ENCODE measurements at regions not wholly inside any gene's neighbourhood (a gene's known extent, or its start where the extent isn't known, plus 50 kb on each side); places are given as distances from the start of the nearest gene placed in this dataset.

DNA sequence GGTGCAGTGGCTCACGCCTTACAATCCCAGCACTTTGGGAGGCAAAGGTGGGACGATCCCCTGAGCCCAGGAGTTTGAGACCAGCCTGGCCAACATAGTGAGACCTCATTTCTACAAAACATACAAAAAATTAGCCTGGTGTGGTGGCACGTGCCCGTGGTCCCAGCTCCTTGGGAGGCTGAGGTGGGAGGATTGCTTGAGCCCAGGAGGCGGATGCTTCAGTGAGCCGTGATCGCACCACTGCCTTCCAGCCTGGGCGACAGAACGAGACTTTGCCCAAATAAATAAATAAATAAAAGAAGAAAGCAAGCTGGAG, 91.7 kb upstream of the SEC11C start (continued):
- TF ChIP-seq, protein P1, sequence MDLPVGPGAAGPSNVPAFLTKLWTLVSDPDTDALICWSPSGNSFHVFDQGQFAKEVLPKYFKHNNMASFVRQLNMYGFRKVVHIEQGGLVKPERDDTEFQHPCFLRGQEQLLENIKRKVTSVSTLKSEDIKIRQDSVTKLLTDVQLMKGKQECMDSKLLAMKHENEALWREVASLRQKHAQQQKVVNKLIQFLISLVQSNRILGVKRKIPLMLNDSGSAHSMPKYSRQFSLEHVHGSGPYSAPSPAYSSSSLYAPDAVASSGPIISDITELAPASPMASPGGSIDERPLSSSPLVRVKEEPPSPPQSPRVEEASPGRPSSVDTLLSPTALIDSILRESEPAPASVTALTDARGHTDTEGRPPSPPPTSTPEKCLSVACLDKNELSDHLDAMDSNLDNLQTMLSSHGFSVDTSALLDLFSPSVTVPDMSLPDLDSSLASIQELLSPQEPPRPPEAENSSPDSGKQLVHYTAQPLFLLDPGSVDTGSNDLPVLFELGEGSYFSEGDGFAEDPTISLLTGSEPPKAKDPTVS (IDR thresholded peaks at IDR 0.05; ENCODE audit: low read depth, low read length): no peak
- TF ChIP-seq TAF1 (IDR thresholded peaks at IDR 0.05; ENCODE audit: borderline replicate concordance, low read depth, low read length): no peak
- TF ChIP-seq SMARCA5 (IDR thresholded peaks at IDR 0.05): no peak
- TF ChIP-seq, protein P2, sequence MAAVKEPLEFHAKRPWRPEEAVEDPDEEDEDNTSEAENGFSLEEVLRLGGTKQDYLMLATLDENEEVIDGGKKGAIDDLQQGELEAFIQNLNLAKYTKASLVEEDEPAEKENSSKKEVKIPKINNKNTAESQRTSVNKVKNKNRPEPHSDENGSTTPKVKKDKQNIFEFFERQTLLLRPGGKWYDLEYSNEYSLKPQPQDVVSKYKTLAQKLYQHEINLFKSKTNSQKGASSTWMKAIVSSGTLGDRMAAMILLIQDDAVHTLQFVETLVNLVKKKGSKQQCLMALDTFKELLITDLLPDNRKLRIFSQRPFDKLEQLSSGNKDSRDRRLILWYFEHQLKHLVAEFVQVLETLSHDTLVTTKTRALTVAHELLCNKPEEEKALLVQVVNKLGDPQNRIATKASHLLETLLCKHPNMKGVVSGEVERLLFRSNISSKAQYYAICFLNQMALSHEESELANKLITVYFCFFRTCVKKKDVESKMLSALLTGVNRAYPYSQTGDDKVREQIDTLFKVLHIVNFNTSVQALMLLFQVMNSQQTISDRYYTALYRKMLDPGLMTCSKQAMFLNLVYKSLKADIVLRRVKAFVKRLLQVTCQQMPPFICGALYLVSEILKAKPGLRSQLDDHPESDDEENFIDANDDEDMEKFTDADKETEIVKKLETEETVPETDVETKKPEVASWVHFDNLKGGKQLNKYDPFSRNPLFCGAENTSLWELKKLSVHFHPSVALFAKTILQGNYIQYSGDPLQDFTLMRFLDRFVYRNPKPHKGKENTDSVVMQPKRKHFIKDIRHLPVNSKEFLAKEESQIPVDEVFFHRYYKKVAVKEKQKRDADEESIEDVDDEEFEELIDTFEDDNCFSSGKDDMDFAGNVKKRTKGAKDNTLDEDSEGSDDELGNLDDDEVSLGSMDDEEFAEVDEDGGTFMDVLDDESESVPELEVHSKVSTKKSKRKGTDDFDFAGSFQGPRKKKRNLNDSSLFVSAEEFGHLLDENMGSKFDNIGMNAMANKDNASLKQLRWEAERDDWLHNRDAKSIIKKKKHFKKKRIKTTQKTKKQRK (IDR thresholded peaks at IDR 0.05; ENCODE audit: low read depth, low read length): no peak
- no peak for TF ChIP-seq MEF2A (IDR thresholded peaks at IDR 0.05; ENCODE audit: insufficient read depth, low read depth, low read length)

DNA sequence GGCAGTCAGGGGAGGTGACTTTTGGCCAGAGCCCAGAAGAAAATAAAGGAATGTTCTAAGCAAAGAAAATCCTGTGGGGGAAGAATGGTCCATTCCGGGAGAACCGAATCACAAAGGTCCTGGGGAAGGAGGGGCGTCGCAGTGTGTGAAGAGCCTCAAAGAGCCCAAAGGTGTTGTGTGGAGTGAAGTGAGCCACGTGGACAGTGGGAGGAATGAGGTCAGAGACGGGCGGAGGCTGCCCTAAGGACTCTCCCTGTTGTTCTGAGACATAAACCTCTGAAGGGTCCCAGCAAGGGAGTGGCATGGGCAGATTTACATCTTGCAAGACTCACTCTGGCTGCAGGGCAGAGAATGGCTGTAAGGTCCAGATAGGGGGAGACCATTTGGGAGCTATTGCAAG, 91.3 kb upstream of the SEC11C start:
- Histone ChIP-seq H3K4me3 (no peak overlapping the region), H3K27ac (ENCODE audit: control insufficient read depth, insufficient read depth) (no peak overlapping the region), H3K79me2 (ENCODE audit: control insufficient read depth, insufficient read depth, low read length) (no peaks in the 10 kb centered on the region), H2AFZ (ENCODE audit: control insufficient read depth, low read depth, low read length) (no peak overlapping the region), H3K36me3 (ENCODE audit: control insufficient read depth in 2 of 2, insufficient read depth in 2 of 2, low read length in 1 of 2) (no peaks in the 10 kb centered on the region), H3K27me3 (replicated peaks in 1 of 2; ENCODE audit: control insufficient read depth in 2 of 2, insufficient read depth in 2 of 2, low read length in 1 of 2) (no peaks in the 10 kb centered on the region), H4K20me1 (ENCODE audit: control insufficient read depth, insufficient read depth) (no peaks in the 10 kb centered on the region), H3K4me2 (ENCODE audit: control insufficient read depth, insufficient read depth) (no peak overlapping the region), H3K9ac (ENCODE audit: control insufficient read depth, insufficient read depth, low read length) (no peak overlapping the region), H3K9me3 (replicated peaks; ENCODE audit: control insufficient read depth, insufficient read depth, low read length) (no peaks in the 10 kb centered on the region; the same call in 2 of the 3 replicates), H3K4me1 (ENCODE audit: control insufficient read depth, insufficient read depth, low read length) (no peaks in the 10 kb centered on the region)
- FAIRE-seq (no peak), ATAC-seq (no peak), DNase-seq (ENCODE audit: low read depth, low spot score) (no peak)
- ChIA-PET POLR2A (no interaction called here), RAD21 (ENCODE audit: unreplicated experiment) (interaction anchor here (1.0 kb wide), 1 partner anchor 17 kb away, joined by 3 read pairs; no protein-coding TSS in a partner anchor), CTCF (no interaction called here), SMC1A (ENCODE audit: uncharacterized antibody, unreplicated experiment) (interaction anchor here (0.6 to 1.5 kb wide), 2 partner anchors 9 to 223 kb away, joined by 3 read pairs; no protein-coding TSS in a partner anchor)
- BruUV-seq (replicated peaks): no TSS peak
- TF ChIP-seq SREBF2 (IDR thresholded peaks at IDR 0.05; ENCODE audit: low read length) (no peak), FOS (IDR thresholded peaks at IDR 0.05; ENCODE audit: borderline replicate concordance, extremely low read depth, insufficient read length) (no peak), RELA (IDR thresholded peaks at IDR 0.05; ENCODE audit: borderline replicate concordance, partially characterized antibody) (no peak), TARDBP (IDR thresholded peaks at IDR 0.05; ENCODE audit: borderline replicate concordance) (no peak), MEF2A (IDR thresholded peaks at IDR 0.05; ENCODE audit: insufficient read depth, low read depth, low read length) (no peak), ZNF622 (IDR thresholded peaks at IDR 0.05) (no peak), SMAD1 (IDR thresholded peaks at IDR 0.05; ENCODE audit: low read depth, partially characterized antibody) (no peak)
- TF ChIP-seq, protein P3, sequence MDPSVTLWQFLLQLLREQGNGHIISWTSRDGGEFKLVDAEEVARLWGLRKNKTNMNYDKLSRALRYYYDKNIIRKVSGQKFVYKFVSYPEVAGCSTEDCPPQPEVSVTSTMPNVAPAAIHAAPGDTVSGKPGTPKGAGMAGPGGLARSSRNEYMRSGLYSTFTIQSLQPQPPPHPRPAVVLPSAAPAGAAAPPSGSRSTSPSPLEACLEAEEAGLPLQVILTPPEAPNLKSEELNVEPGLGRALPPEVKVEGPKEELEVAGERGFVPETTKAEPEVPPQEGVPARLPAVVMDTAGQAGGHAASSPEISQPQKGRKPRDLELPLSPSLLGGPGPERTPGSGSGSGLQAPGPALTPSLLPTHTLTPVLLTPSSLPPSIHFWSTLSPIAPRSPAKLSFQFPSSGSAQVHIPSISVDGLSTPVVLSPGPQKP (IDR thresholded peaks at IDR 0.05; ENCODE audit: low read depth, low read length): no peak
- 57% methylated on average over 7 of the region's 7 CpGs for WGBS (ENCODE audit: insufficient coverage, insufficient replicate concordance, low lambda C conversion rate, missing lambda C conversion rate)
- intact Hi-C loops (cut with micrococcal nuclease; ENCODE audit: unreplicated experiment): no loop called here
- in situ Hi-C loops (cut with MboI): no loop called here
